HG03175 (cell line): ENCODE measurements at regions not wholly inside any gene's neighbourhood (a gene's known extent, or its start where the extent isn't known, plus 50 kb on each side); places are given as distances from the start of the nearest gene placed in this dataset.
"Not testable (repeated sequence)": the region's sequence is repeated elsewhere in the genome, so short reads cannot be mapped to it uniquely, and the experiment has no call there.

Source experiments
- ATAC-seq: cut with Tn5 transposase; IDR thresholded peaks from one replicate; pipeline ENCODE4 v1.9.1; 2021; ENCODE audit warnings: mild to moderate bottlenecking, moderate library complexity; ENCODE audit not compliant: unreplicated experiment

- ATAC-seq = no peak
These were observed 79.7 kb upstream of the CCND2 start for GRCh38 chr12:4193821-4194220.

DNA sequence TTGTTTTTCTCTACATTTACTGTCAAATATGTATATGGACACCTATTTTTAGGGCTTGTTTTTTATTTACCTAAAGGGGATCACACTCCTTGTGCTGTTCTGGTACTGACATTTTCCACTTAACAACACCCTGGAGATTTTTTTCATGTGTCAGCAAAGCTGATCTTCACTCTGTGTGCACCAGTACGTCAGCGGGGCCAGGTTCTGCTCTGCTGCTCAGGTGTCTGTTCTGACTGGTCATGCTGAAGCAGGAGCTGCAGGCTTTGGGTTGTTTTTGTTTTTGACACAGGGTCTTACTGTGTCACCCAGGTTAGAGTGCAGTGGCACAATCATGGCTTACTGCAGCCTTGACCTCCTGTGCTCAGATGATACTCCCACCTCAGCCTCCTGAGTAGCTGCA is 81.9 kb upstream of the CCND2 start:
- peak; percentile 53 for ATAC-seq

DNA sequence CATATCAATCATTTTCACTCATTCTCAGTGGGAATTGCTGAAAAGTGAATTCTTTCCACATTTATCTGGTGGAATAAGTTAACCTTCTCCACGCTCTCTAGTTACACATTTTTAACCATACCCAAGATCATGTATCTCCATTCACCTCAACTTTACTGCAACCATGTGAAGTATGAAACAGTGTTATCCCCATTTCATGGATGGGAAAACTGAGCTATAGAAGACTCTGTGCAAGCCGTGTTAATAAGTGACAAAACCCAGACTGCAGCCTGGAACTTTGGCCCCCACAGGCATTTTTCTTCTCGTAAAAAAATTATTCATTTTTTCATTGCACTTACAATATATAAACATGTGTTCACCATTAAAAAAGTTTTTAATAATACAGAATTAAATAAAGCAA is 82.4 kb upstream of the CCND2 start:
- no peak for ATAC-seq

GRCh38 chr12:4190366-4191063 is 83.0 kb upstream of the CCND2 start:
- ATAC-seq = no peak

DNA sequence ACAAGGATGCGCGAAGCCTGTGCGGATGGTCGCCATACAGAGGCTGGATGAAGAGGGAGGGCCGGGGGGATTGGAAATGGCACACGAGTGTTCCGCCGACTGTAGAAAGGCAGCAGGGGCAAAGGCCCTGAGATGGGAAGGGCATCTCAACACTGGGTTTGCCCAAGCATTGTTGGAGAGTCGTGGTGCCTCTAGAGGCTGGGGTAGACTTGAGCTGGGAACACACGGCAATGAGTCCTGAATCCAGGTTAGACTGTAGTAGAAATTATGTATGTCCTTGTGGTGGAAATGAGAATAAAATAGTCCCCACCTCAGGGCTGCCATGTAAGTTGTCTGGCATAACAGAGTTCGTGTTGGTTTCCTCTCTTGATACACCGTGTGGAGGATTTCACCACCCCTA is 83.8 kb upstream of the CCND2 start:
- ATAC-seq = no peak

DNA sequence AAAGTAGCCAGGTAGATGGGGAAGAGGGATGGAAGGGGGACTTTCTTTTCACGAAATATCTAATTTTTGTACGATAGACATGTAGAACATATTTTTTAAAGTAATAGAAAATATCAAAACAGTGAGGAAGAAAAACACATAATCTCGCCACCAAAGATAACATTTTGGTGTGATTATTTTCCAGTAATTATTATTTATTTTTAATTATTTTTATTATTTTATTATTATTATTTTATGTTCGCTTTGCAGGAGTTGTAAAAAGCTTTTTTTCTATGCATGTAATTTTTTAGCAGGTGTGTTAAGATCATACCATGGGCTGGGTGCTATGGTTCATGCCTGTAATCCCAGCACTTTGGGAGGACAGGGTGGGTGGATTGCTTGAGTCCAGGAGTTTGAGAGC is 85.6 kb upstream of the CCND2 start:
- ATAC-seq = no peak

- not testable (repeated sequence) for ATAC-seq
These were observed 86.2 kb upstream of the CCND2 start for GRCh38 chr12:4187315-4187714.

DNA sequence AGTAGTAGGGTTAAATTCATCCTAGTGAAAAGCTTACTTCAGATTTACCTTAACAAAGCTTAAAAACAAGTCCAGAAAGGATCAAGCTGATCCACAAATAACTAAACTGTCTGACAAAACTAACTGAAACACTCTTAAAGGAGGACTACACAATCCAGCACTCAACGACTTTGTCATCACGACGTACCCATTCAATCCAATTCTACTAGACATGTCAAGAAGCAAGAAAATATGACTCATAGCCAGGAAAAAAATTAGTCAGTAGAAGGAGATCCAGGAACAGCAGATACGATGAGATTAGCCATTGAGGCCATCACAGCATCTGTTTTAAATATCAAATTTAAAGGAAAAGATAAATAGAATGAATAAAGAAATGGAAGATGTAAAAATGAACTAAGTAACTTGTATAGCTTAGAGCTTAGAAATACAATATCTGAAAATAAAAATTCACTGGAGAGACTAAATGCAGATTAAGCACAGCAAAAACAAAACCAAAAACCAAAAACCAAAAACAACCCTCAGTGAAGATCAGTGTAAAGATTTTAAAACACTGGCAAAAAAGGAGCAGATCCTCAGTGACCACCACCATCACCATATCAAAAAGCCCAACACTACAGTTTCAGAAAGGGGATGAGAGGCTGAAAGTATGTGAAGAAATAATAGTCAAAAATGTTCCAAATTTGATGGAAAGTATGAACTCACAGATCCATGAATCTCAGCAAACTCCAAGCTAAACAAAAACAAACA is 95.0 kb upstream of the CCND2 start:
- no peak for ATAC-seq

DNA sequence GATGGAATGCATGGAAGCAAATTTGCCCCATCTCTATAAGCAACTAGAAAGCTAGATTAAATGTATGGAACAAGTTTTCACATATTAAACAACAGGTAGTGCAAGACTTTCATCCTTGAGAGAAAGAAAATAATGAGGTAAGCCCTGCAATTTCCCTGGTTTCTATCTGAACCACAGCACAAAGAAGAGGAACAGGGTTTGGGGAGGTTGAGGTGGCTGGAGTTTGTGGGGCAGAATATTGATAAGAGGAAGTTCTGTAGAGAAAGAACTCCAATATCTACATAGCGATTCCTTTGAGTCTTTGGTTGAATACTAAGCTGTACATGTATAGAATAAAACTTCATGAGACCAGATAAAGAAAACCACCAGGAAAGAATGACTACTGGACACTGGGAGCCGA is 96.3 kb upstream of the CCND2 start:
- no peak for ATAC-seq

DNA sequence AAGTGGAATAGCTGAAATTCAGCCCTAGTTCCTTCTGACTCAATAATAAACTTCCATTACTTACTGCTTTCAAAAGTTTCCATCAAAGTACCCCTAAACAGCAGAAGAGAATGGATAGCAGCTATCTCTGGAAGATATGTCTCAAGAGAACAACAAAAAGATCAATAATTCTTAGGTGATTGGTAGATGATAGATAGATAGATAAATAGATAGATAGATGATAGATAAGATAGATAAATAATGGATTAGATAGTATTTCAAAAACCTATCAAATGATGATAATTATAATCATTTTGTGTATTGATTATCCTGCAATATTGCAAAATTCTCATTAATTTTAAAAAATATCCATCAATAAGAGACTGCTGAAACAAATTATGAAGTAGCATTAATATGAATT is 97.4 kb upstream of the CCND2 start:
- no peak for ATAC-seq

- ATAC-seq = no peak
These were observed 99.1 kb upstream of the CCND2 start for GRCh38 chr12:4174417-4174816.

DNA sequence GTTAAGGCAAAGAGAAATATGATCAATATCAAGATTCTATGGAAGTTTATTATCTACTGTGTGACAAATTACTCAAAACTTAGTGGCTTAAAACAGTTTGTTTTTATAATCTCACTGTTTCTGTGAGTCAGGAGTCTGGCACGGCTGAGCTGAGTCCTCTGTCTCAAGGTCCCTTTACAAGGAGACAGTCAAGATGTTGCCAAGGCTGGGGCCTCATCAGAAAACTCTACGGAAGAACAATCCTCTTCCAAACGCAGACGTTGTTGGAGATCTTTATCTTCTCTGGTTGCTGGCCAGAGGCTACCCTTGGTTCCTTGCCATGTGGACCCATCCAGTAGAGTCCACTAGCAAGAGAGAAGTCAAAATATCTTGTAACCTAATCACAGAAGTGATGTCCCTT is 100.6 kb upstream of the CCND2 start:
- ATAC-seq = no peak

GRCh38 chr12:4171742-4172141 is 101.8 kb upstream of the CCND2 start:
- no peak for ATAC-seq

GRCh38 chr12:4169959-4170358 is 103.6 kb upstream of the CCND2 start:
- ATAC-seq = no peak

- ATAC-seq = no peak
These were observed 104.0 kb upstream of the CCND2 start for GRCh38 chr12:4169531-4169930.

DNA sequence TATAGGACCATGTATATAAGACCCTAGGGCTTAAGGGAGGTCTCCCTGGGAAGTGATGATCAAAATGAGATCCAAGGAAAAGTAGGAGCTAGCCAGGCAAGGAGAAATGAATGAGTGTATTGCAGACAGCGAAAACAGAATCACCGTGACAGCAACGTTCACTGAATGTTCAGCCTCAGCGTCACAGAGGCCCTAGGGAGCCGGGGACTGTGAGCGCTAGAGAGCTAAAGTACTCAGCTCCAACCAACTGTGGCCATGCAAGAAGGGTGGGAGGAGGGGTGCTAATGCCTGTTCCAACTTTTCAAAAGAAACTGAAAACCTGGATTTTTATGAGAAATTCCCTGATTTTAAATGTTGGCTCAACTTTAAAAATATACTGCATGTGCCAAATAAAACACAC is 105.5 kb upstream of the CCND2 start:
- no peak for ATAC-seq

- peak; percentile 71 for ATAC-seq
These were observed 108.7 kb upstream of the CCND2 start for GRCh38 chr12:4164559-4165558.

- ATAC-seq = no peak
These were observed 109.4 kb upstream of the CCND2 start for GRCh38 chr12:4164188-4164558.

DNA sequence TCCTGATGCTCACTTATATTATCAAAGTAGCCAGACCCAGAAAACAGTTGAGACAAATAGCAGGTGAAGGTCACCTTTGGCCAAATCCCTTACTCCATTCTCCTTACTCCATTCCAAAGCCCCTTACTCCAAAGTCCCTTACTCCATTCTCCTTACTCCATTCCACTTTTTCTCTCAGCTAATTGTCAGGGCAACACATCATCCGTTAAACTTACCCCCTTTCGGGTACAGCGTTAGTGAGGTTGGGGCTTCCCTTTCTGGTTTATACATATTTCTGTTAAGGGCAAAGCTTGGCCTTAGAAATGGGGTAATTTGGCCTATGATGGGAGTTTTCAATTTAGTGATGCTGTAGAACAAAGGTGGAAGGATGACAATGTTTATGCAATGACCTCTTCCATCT is 111.8 kb upstream of the CCND2 start:
- no peak for ATAC-seq

DNA sequence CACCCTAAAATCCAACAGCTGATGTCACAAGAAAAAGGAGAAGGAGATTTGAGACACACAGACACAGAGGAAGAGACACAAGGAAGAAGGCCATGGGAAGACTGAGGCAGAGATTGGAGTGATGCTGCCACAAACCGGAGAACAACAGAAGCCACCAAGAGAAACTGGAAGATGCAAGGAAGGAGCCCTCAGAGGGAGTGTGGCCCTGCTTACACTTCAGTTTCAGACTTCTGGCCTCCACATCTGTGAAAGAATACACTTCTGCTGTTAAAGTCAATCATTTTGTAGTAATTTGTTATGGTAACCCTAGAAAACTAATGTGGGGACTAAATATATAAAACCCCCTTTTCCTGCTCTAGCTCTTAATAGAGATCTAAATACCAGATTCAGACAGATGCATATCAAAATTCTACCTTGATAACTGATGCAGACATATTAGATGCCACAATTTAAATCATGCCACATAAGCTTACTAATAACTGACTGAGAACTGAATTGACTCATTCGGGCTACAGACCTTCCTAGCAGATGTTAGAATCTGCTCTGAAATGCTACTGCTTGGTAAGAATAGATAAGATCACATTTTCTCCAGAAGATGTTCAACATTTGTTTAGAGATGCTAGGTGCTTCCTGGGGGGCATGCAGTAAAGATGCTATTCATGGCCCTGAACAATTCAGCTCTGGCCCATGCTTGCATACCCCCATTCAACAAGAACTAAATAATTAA is 113.1 kb upstream of the CCND2 start:
- ATAC-seq = no peak

DNA sequence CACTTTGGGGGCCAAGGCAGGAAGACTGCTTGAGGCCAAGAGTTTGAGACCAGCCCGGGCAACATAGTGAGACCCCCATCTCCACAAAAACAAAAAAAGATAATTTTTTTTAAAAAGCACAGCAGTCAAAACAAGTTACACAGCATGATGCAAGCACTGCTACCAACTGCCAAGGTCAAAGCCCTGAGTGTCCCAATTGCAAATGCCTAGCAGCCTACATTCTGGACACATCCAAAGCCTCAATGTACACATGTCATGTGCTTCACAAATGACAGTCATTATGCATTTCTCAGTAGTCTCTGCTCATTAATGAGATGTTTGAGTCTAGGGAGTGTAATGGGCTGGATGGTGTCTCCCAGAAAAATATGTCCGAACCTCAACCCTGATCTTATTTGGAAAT is 113.7 kb upstream of the CCND2 start:
- ATAC-seq = no peak
